HG02588 (cell line): ENCODE measurements at regions not wholly inside any gene's neighbourhood (a gene's known extent, or its start where the extent isn't known, plus 50 kb on each side); places are given as distances from the start of the nearest gene placed in this dataset.
"Not testable (repeated sequence)": the region's sequence is repeated elsewhere in the genome, so short reads cannot be mapped to it uniquely, and the experiment has no call there.

Experiments used
- ATAC-seq: cut with Tn5 transposase; IDR thresholded peaks from one replicate; pipeline ENCODE4 v1.9.1; 2021; ENCODE audit warnings: mild to moderate bottlenecking, moderate library complexity; ENCODE audit not compliant: unreplicated experiment

DNA sequence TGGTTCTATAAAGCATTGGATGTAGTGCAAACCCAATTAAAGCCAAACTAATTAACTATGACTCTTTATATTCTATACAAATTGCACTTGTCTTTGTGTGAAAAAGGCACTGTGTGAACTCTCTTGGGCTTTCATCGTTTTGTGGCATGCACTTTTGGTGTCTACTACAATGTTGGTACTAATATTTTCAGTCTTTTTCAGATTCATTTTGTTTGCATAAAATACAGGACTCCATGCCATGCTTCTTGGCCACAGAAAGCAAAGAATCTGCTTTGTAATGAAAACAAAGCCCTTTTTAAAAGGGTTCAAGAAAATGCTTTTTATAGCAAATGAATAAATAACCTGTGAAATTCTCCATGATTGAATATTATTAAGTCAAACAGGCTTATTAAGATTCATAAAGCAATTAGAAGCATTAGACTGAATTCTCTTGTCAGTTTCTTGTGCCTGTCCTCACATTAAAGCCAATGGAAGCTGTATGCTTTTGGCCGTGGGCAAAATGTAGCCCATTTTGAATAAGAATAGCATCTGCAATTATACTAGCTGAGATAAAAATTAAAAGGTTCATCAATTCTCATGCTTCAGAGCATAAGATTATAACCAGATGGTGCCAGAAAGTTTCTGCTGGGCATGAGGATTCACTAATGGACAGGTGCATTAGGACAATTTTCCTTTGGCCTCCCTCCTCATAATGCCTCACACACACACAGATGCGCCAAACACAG lies 1665.2 kb downstream of the SUCLG1 start:
- no peak for ATAC-seq

DNA sequence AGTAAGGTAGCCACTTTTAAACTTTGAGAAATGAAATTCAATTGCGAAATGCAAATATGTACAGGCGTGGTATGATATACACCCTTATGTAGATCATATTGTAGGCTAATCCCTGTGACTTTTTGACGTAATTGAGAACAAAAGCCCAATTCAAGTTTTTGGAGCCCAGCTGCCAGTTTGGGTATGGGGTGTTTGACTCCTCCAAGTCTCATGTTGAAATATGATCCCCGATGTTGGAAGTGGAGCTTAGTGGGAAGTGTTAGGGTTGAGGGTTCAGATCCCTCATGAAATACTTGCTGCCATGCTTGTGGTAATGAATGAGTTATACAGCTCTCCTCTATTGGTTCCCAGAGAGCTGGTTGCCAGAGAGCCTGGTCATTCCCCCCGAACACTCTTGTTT lies 1666.8 kb downstream of the SUCLG1 start:
- no peak for ATAC-seq

DNA sequence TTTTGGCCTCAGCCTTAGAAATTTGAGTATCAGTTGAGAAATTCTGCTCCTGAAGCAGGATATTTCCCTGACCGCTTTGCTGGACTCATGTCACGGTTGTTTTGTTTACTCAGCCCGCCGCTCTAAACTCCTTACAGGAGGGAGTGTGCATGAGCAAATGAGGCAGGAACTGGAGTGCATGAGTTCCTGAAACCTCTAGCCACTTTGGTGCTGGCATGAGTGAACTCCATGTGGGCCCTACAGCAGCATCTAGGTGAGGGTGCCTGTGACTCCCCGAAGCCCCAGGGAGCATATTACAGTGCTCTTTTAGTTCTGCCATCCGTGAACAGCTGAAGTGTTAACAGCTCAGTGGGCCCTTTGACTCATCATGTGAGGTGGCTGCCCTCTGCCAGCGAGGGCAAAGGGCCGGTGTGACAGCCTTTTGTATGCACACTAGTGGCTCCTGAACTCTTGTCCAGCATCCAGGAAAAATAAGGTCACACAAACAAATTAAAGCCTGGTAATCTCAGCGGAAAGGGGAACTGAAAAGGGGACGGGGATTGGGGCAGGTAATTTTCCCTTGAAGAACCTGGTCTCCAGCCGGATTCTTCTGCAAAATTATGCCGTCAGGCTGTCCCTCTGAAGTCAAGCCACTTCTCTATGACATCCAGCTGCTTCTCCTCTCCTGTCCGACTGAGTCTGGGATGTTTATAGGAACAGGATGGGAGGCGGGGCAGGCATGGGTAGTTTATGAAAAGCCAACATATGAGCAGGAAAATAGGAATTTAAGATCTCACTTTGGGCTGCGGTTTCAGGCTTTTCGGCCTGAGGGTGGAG lies 1668.7 kb downstream of the SUCLG1 start:
- no peak for ATAC-seq

DNA sequence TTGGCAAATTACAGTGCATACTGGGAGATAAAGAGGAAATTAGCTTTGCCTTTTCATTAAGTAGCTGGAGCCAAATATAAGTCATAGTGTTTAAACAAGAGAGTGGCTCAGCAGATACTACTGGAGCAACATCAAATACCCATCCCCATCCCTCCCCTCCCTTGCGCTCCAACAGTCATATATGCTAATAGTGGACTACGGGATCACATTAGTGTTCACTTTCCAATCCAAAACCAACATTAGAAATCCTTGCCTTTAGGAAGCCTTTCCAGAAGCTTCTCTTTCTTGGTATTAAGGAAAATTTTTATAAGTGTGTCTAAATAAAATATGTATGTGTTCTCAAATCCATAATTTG lies 1669.3 kb downstream of the SUCLG1 start:
- no peak for ATAC-seq

DNA sequence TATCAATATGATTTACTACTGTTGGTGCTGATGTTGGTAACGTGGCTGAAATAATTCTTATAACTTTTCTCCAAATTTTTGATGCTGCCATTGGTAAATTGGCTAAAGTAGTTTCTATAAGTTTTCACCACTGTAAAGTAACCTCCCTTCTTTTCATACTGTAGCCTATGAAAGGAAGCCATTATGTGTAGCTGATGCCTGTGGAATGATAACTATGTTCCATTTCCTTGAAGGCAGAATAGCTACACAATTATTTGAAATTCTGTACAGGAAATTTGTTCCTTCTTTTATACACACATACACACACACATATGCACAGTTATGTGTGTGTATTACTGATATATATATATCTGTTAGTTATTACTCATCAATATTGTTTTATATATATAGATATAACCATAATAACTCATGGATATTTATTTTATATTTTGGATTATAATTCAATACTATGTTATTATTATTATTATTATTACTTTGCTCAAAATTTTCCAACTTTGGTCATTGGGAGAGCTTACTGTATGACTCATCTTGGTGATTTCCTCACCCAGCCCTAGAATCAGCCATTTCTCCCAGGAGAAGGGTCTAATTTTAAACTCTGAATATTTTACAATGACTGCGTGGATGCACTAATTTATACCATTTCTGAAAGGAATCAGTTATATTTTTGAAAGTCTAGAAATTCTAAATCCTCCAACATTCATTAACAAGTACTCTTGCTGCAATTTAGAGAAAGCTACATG lies 1677.7 kb downstream of the SUCLG1 start:
- no peak for ATAC-seq

DNA sequence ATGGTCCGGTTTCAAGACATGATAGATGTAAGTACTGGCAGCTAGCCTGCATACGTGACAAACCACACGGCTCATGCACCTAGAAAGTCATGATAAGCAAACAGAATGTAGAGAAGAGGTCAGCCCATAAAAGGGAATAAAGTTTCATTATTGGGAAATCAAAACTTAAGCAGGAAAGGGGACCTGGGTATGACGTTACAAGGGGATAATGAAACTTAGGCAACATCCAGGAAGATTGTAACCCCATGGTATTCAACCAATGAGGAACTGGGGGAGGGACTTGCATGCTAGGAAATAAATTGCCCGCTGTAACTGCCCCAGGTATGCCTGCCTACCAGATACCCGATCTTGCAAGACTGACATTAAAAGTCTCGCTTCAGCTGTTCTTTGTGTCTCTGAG lies 1679.0 kb downstream of the SUCLG1 start:
- no peak for ATAC-seq

DNA sequence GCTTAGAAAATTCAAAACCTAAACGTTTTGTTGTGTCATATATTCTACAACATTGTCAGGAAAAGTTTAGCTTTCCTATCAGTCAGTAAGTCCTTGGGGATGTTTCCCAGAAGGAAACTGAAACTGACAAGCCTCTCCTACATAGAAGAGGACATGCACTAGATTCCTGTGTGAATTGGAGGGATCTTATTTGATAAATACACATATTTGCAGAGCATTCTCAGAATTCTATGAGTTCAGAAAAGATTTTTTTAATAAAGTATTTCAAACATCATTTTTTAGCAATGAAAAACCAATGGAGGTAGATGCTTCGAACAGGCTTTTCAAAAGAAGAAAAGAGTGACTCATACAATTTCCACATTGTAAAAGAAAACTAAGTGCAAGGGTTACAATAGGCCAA lies 1706.7 kb downstream of the SUCLG1 start:
- ATAC-seq = no peak

DNA sequence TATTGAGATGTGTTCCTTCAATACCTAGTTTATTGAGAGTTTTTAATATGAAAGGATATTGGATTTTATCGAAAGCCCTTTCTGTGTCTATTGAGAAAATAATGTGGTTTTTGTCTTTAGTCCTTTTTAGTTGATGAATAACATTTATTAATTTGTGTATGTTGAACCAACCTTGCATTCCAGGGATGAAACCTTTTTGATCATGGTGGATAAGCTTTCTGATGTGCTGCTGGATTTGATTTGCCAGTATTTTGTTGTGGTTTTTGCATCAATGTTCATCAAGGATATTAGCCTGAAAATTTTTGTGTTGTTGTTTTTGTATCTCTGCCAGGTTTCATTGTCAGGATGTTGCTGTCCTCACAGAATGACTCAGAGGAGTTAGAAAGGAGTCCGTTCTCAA lies 1710.4 kb downstream of the SUCLG1 start:
- no peak for ATAC-seq

DNA sequence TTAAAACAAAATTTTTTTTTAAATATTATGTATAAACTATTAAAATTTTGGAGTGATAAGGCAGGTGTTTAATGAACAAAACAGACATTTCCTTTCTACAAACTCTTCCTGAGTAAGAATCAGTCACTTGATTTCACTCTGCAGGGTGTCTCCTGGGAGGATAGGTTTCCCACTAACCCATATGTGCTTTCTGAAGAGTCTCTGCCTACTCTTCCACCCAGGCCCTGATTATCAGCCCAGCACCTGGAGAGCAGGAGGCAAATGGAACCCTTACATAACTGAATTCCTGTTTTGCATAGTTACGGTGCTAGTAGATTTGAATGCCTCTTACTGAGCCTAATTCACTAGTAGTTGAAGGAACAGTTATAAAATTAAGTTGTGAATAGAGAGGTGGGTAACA lies 1718.6 kb downstream of the SUCLG1 start:
- ATAC-seq = no peak

DNA sequence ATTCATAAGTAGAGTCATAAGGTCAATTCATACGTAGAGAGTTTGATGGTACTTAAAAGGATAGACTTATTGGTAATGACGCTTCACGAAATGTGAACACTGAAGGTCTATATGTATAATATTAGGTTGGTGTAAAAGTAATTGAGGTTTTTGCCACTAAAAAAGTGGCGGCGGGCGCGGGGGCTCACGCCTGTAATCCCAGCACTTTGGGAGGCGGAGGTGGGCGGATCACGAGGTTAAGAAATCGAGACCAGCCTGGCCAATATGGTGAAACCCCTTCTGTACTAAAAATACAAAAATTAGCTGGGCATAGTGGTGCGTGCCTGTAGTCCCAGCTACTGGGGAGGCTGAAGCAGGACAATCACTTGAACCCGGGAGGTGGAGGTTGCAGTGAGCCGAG lies 1721.1 kb downstream of the SUCLG1 start:
- not testable (repeated sequence) for ATAC-seq

DNA sequence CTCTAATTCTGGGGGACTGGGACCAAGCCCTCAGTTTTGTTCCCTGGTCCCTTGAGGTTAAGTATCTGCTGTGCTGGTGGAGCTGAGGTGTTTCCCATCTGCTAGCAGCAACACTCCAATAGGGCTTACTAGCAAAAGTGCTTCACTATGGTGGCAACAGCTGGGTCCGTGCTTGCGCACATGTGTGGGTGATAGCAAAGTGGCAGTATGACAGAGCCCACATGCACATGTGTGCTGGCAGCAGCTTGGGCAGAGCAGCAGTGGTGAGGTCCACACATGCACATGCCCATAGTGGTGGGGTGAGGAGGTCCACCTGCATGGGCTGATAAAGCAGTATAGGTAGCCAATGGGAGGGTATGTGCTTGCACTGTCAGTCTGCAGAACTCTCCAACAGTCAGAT lies 1723.7 kb downstream of the SUCLG1 start:
- no peak for ATAC-seq

DNA sequence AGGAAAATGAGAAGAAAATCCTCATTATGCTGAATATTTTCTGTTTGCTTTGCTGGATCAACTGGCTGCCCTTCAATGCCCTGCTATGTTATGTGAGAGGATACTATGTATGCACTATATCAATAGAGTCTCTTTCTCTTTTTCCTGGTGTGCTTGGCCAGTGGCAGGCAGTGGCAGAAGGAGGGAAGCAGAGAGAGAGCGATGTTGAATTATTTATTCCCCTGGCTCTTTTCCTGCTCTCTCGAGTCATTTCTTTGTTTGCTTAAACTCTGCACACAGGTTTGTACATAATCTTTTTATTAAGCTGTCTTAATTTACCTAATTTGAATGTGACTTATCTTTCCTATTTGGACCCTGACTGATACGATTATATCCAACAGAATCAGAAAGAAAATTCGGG lies 1727.3 kb downstream of the SUCLG1 start:
- no peak for ATAC-seq

DNA sequence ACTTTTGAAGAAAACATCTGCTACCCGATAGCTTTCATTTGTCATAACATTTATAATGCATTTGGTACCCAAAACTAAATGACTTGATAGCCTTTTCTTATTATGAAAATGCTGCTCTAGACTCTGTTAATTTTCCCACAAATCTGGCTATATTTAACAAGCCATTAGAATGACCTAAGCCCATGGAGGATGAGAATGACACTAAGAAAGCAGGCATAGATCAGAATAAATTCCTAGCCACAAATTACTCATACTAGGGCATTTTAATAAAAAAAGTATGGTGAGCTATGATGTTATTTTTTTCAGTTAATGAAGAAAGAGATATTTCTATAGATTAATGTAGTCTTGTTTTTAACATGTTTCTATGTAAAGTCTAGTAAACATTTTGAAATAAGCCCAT lies 1728.3 kb downstream of the SUCLG1 start:
- ATAC-seq = no peak

DNA sequence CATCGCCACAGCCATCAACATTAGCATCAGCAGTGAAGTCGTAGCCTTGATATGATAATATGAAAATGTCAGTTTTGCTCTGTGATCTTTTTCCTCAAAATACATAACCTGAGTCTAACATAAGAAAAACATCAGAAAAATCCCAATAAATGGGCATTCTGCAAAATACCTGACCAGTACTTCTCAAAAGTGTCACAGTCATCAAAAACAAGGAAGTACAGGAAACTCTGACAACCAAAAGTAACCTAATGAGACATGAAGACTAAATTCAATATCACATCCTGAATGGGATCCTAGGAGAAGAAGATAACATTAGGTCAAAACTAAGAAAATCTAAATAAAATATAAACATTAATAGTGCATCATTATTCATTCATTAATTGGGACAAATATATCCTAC lies 1731.0 kb downstream of the SUCLG1 start:
- no peak for ATAC-seq

DNA sequence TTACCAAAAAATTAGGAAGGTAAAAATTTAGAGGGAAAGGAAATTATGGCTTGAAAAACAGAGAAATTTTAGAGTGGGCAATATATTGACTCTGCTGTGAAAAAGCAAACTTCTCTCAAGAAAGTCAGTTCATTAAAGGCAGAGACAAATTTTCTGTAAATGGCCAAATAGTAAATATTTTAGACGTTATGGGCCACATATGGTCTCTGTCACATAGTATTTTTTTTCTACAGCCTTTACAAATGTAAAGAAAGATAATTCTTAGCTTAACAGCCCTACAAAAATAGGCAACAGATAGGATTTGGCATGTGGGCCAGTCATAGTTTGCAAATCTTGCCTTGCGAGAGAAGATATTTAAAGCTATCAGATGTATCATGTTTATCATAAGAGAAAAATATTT lies 1750.4 kb downstream of the SUCLG1 start:
- ATAC-seq = no peak

DNA sequence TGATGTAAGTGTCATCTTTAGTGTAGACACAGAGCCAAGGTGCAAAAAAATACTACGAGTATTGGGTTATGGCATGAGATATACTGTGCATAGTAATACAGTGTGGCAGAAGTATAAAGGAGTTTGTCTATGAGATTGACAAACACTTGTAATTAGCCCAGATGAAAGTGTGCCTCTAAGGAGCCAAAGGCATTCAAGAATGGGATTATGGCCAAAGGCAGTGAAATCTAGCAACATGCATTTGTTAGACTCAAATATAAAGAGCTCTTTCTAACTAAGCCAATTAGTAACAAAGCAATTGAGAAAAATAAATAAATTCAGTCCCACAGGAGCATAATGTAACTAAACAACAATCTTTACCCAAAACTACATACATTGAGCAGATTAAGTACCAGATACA lies 1761.8 kb downstream of the SUCLG1 start:
- ATAC-seq = no peak

DNA sequence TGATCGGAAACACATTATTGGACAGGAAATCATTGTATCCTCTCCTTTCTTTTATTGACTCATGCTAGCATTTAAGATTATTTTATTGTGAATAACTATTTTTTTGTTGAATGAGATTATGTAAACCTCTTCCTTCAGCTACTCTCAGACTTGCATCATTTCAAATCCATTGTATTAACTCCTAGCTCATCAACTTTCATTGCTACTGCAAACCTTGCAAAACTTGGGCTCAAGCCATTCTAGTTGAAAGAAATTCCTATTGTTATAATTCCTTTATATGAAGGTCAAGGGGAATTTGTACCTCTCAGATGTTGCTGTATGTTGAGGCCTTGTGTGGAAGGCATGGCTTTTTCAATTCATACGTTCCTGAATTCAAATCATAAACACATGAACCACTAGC lies 1764.6 kb downstream of the SUCLG1 start:
- ATAC-seq = no peak

DNA sequence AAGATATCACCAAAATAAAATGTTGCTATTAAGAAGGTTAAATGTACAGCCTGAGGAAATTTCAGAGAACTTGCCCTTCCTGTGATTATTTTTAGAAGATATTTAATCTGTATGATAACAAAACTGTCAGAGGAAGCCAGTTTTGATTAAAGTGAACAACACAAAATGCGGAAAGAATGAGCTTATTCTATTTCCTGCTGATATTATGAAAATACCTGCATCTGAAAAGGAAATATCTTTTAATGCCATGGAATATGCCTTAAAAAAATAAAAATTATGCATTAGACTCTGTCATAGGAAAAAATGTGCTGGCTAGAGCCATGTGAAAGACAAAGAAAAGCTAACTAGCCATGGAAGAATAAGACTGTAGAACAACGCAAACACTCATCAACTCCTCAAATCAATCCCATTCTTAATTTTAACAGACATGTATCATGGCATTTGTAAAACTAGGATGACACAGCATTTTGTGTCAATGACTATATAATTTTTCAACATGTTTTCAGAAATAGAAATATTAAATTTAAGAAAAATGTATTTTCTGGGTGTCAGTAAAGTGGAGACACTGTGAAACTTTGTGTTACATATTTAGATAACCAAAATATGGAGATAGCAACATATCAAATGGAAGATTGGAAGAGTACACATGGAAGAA lies 1768.2 kb downstream of the SUCLG1 start:
- no peak for ATAC-seq

DNA sequence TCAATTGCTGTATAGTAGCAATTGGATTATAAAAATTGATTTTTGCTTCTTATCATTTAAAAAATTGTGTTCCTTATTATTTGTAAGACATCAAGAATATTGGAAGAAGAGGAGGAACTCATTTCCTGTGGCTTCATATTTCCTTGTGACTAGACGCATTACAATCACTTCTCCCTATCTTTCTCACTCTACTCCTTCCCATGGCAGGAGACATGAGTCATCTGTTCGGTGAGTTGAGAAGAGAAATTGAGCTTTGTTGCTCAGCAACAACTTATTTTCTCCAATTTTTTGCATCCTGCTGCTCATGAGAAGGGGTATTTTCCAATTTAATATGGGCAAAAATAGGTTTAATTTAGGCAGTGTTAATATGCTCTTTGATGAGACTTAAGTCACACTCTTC lies 1783.9 kb downstream of the SUCLG1 start:
- ATAC-seq = no peak

DNA sequence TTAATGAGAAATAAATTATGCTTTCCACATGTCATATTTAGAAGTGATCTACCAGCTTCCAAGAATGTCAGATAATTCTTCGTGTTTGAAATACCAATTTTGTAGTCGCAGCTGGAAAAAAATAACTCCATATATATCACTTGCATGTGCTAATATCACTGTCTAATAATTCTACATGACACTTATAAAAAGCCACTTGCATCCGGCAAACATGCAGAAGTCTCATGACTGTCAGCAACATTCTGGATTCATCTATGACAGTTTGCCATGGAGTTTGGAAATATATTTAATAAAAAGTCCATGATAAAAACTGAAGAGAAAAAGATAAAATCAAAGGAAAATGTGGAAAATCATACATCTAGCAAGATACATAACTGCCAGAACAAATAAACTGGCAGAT lies 1784.4 kb downstream of the SUCLG1 start:
- no peak for ATAC-seq

DNA sequence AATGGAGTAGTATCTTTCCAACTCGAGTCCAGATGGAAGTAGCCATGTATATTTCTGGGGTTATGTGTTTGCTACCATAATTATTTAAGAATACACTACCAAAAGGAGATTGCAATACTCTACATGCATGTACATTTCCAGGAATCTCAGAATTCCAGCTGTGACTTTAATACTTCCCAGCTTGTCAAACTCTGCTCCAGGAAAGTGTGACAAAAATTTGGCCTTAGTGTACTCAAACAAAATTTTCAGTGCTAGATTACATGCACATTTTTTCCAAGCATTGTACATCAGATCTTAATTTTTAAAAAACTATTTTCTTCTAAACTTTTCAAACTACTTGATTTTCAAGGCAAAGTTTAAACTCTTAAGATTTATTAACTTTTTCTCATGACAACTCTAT lies 1791.6 kb downstream of the SUCLG1 start:
- no peak for ATAC-seq
